HG03521 (cell line): ENCODE measurements at regions not wholly inside any gene's neighbourhood (a gene's known extent, or its start where the extent isn't known, plus 50 kb on each side); places are given as distances from the start of the nearest gene placed in this dataset.

ENCODE experiments used
- ATAC-seq: cut with Tn5 transposase; IDR thresholded peaks from one replicate; pipeline ENCODE4 v1.9.1; 2021; ENCODE audit warnings: mild to moderate bottlenecking, moderate library complexity; ENCODE audit not compliant: unreplicated experiment

DNA sequence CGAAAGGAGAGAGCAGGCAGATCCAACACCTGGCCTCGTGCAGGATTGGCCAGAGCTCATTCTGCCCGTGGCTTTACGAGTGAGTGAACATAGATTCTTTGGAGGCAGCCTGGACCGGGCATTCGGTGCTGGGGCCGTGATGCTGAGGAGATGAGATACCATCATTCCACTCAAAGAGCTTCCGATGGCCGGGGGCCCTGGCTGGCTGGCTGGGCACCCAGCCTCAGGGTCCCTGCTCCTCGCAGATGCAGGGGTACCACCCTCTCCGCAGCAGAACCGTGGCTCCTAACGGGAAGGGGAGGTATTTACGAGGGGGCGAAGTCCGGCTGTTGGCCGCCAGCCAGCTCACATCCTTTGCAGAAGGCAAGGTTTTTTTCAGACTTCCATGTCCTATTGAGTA lies 66.1 kb upstream of the FOXF1 start:
- ATAC-seq, result no peak

DNA sequence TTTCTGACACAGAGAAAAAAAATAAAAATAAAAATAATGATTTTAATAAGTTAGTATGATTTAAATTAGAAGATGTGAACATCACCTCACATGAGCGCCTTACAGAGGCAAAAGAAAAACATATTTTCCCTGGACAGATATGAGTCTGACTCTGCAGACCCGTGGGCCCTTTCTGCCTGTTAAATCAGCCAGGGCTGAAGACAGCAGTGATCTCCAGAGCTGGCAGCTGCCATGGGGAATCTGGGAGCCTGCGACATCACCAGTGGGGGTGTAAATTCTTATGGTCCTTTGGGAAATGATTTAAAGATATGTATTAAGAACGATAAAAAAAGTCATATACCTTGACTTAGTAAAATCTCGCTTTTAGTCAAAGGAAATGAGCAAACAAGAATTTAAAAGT lies 65.7 kb upstream of the FOXF1 start:
- no peak for ATAC-seq

DNA sequence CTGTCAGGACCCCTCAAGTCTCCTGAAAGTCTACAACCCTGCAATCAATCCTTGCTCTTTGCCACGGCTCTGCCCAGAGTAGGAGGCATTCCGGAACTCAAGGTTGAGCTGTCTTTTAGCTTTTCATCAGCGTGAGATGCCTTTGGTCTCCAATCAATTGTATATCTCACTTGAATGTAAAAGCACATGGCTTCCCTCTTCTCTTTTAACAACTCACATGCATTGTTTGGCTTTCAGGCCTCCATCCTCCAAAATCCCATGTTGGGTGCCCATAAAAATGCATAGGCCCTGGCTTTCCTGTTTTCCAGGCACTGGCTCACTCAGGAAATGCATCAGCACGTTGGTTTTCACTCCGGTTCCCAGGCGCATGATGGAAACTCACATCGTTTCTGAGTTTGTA lies 64.0 kb upstream of the FOXF1 start:
- ATAC-seq, result no peak

DNA sequence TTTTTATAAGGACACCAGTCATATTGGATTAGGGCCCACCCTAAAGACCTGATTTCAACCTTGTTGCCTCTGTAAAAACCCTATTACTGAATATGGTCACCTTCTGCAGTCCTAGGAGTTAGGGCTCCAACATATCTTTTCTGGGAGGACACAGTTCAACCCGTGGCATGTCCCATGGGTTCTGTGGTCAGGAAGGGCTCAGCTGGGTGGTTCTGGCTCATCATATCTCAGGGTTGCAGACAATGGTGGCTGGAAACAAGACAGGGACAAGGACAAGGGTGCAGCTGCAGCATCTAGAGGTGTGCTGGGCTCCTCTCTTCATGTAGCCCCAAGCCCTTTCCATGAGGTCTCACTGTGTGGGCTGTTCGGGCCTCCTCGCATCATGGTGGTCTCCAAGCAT lies 63.1 kb upstream of the FOXF1 start:
- ATAC-seq, result no peak

DNA sequence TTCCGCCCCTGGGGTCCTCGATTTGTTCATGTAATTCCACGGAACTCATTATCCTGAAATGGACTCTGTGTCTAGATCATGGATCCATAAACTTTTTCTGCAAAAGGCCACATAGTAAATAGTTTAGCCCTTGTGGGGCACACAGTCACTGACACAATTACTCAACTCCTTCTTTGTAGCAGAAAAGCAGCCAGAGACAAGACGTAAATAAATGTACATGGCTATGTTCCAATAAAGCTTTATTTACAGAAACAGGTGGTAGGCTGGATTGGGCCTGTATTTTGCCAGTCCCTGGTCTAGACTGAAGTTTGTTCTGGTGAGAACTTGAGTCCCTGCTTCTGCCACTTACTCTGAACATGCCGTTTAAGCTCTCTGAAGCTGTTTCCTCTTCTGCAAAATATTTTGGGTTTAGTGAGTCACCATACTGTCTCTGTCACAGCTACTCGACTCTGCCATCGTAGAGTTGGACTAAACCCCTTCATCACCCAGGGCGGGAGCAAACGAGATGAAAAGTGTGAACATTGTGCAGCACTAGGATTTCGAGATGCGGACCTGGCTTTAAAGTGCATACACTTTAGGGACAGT lies 61.9 kb upstream of the FOXF1 start:
- no peak for ATAC-seq

DNA sequence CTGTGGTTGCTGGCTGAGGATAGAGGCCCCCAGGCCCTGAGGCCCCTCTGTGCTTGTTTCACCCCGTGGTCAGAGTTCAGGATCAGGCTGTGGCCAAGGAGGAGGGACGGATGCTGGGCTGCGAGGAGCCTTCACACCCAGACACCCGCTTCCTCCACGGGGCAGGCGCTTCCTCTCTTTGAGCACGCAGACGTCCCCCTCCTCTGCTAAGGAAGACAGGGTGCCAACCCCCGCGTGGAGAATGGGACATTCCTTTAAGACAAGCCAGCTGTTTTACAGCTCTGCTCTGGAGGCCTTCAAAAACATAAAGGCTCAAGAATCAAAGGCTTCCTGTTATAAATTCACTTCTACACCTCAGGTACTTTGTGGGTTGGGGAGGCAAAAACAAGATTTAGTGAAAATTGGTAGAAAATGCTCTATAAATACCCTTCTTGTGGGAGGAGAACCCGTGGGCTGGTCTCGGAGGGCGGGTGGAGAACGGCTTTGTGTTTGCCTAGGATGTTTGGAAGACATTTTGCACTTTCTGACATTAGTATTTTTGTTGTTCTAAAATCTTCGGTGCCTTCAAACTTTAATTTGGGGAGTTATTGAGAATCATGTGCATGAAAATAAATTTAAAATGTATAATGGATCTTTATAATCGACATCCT lies 60.8 kb upstream of the FOXF1 start:
- no peak for ATAC-seq

DNA sequence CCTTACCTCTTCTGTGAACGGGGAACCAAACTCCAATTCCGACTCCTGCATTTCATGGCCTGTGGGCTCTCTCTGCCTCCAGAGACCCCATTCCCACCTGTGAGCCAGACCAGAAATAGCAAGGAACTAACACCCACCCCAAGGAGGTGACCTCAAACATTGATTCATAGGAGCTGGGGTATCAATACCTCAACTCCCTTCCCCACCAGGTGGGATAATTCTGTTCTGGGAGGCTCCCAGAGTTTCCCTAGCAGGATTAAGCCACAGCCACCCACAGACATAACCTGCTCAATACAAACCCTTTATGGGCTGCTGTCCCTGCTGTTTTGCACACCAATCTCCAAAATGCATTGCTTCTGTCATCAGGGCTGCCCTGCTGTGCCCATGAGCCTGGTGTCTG lies 59.6 kb upstream of the FOXF1 start:
- ATAC-seq, result no peak

DNA sequence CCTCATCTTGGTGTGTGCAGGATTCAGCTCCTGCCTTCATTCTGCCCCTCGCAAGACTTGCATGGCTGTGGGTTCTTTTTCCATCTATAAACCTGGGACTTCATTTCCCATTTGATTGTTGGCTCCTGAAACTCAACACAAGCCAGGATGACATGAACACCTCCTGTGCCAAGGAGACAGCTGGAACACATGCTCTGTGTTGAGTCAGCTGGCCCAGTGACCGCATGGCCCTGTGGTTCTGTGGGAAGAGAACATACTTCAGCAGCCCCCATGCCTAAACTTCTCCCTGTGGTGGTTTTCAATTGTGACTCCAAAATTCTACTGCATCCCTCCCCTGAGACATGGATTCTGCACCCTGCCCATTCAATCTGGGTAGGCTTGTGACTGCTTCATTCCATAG lies 57.9 kb upstream of the FOXF1 start:
- ATAC-seq, result no peak

DNA sequence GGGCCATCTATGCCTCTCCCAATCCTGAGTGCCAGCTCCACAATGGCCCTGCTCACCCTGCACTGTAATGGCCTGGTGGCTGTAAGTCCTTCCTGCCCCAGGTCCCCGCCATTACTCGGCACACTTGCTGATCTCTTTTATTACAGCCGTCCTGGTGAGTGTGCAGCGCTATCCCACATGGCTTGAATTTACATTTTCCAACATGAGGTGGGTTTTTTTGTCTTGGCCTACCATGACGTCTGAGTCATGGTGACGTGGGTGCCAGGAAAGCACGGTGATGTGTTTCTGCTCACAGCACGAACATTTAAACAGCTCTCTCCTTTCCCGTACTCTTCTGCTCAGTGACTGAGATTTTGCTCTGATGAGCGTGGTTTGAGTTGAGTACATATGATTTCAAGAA lies 55.2 kb upstream of the FOXF1 start:
- no peak for ATAC-seq

DNA sequence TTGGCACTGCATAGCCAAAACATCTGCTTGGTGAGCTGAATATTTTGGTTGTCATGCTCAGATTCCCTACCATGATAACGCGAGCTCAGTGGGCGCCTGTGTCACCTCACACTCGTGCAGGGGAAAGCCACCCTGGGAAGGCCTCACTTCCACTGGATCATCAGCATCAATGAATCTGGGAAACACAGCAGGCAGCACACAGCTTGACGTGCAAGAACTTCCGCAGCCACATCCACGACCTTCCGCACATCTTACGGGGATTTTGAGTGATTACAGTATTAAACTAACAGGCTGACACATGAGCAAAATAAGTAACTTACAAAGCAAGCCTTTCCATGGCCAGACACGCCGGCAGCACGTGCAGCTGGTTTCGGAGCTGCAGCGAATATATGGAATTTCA lies 54.7 kb upstream of the FOXF1 start:
- no peak for ATAC-seq

DNA sequence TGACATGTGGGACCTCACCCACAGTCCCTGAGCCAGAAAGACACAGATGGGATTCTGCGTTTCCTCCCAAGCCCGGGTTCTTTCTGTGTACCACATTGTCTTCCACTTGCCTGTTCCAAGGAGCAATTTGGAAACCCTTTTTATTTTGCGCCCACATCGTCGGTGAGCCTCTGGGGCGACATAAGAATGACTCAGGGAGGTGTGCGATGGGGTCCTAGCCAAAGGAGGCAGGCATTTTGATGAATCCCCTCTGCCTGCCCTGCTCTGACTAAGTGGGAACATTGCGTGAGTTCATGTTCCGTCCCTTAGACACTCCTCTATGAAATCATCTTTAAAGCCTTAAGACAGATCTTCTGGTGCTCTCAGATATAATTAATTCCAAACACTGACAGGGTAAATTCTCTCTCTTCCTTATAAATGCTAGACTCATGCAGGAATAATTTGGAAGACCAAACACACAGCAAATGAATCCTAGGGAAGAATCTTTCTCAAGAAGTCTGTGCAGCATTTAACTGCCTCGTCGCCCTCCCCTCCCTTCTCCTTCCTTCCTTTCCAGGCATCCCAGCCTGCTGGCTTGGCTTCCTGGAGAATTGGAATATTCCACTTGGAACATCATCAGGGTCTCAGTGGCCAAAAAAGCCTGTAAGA lies 52.7 kb upstream of the FOXF1 start:
- no peak for ATAC-seq

DNA sequence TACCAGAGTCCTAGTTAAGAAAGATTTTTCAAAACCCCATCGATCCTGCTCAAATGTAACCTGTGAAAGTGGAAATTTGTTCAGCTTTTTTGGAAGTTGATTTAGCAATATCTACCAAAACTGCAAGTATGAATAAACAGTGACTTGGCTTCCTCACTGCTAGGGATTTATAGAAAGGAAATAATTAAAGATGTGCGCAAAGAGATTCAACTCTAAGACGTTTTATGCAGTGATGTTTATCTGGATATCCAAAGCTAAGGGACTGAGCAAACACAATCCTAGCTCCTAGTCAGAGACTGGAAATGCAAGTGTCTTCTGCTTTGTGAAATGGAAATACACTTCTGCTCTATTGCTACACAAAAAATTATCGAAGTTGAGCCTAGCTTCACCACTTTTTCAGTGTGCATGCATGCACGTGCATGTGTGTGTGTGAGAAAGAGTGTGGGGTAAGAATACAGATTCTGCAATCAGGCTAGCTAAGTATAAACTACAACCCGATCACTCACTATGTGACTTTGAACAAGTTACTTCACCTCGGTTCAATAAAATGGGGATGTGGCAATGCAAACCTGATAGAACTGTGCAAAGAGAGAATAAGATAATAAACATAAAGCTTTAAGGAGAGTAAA lies 52.1 kb upstream of the FOXF1 start:
- no peak for ATAC-seq

DNA sequence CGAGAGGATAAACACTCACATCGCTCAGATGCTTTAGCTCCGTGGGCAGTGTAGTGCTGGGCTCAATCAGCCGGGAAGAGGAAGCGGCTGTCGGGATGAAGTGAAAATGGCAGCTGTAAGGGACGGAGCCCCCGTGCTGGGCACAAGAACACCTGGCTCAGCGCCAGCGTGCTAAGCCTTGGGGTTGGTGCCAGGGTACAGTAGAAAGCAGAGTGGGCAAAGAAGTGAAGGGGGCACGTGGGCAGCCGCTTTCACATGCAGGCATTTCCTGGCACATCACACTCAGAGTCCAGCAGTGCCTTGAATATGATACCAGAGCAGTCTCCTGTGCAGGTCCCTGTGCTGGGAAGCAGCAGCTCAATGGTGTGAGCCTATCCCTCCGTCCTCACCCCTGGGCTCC lies 51.1 kb upstream of the FOXF1 start:
- no peak for ATAC-seq
